Panc1 (cell line): ENCODE measurements at regions not wholly inside any gene's neighbourhood (a gene's known extent, or its start where the extent isn't known, plus 50 kb on each side); places are given as distances from the start of the nearest gene placed in this dataset.

ENCODE experiments used
- ATAC-seq: fragments of 200-7000 bp; cut with Tn5 transposase; 2 replicates; pipeline ENCODE4 v1.9.1; 2020; ENCODE audit warnings: mild to moderate bottlenecking, moderate library complexity
- BruUV-seq: library from RNA; stranded (reverse); fragments of 400-500 nt; replicated peaks from 2 replicates; lab custom pipeline; 2021; lab: Mats Ljungman, UMichigan
- CTCF ChIA-PET: fragments of 300-600 bp; sonication (Branson Sonifier 250); formaldehyde crosslinking; loops from one replicate; lab custom pipeline; 2022; ENCODE audit warnings: antibody characterized with exemption; lab: Charles Lee
- POLR2A ChIA-PET: fragments of 300-600 bp; sonication (Branson Sonifier 250); formaldehyde crosslinking; loops from one replicate; lab custom pipeline; 2022; ENCODE audit warnings: antibody characterized with exemption; lab: Charles Lee
- DNase-seq: peaks from one replicate; pipeline ENCODE4 v3.0.0-alpha.2; 2010; ENCODE audit warnings: low read depth, low spot score
- H3K27ac ChIP-seq: 2 replicates; pipeline ENCODE4 v1.5.1; 2011; ENCODE audit warnings: mild to moderate bottlenecking, low read length, inconsistent platforms
- H3K27me3 ChIP-seq: fragments of 200-500 bp; sonication (Bioruptor generic); 2 replicates; pipeline ENCODE4 v1.6.0; 2014; ENCODE audit warnings: low read length, inconsistent platforms; ENCODE audit not compliant: control insufficient read depth, insufficient read depth
- H3K36me3 ChIP-seq: fragments of 200-500 bp; sonication (Bioruptor generic); 2 replicates; pipeline ENCODE4 v1.5.1; 2014; ENCODE audit warnings: inconsistent platforms, mild to moderate bottlenecking, low read length, moderate library complexity; ENCODE audit not compliant: control insufficient read depth, insufficient read depth
- H3K4me1 ChIP-seq: 2 replicates; pipeline ENCODE4 v1.5.1; 2011; ENCODE audit warnings: inconsistent platforms, mild to moderate bottlenecking, low read length, moderate library complexity; ENCODE audit not compliant: control insufficient read depth, insufficient read depth
- H3K4me3 ChIP-seq, 2 experiments: 2 replicates each; pipeline ENCODE4 v1.5.1; 2011 to 2012; ENCODE audit warnings: low read depth in 2 of 2, low read length in 2 of 2, mild to moderate bottlenecking in 2 of 2, inconsistent platforms in 1 of 2, moderate library complexity in 1 of 2
- H3K9me3 ChIP-seq: fragments of 200-500 bp; sonication (Bioruptor generic); 2 replicates; pipeline ENCODE4 v1.5.1; 2014; ENCODE audit warnings: low read depth, mild to moderate bottlenecking, inconsistent platforms, low read length, moderate library complexity; ENCODE audit not compliant: control insufficient read depth, insufficient read depth
- CTCF ChIP-seq: fragments of 450-650 bp; IDR thresholded peaks from 2 replicates; pipeline ENCODE4 v1.5.1; 2017; ENCODE audit warnings: mild to moderate bottlenecking
- POLR2AphosphoS5 ChIP-seq: IDR thresholded peaks from 2 replicates; pipeline ENCODE4 v1.6.1; 2012; ENCODE audit warnings: mild to moderate bottlenecking, low read depth, low read length, moderate library complexity
- REST ChIP-seq, 2 experiments: IDR thresholded peaks; 2 replicates each; pipeline ENCODE4 v1.6.1; 2011 to 2012; ENCODE audit warnings: low read depth in 2 of 2, control low read depth in 1 of 2, low read length in 1 of 2, mild to moderate bottlenecking in 1 of 2, moderate library complexity in 1 of 2; ENCODE audit not compliant: insufficient read depth in 1 of 2
- SIN3A ChIP-seq: IDR thresholded peaks from 2 replicates; pipeline ENCODE4 v1.6.1; 2012; ENCODE audit warnings: low read depth, mild to moderate bottlenecking, low read length, moderate library complexity, borderline replicate concordance; ENCODE audit not compliant: insufficient read depth
- TCF7L2 ChIP-seq: IDR thresholded peaks from 2 replicates; pipeline ENCODE4 v1.6.1; 2011; ENCODE audit warnings: mild to moderate bottlenecking, low read depth, low read length, inconsistent platforms
- in situ Hi-C: cut with HindIII; loops from 2 replicates; pipeline ENCODE4 v1.10.0; 2016; ENCODE audit warnings: low sequenced_read_pairs, low pct_unique_long_range_greater_than_20kb
- intact Hi-C: fragments of 100-400 bp; cut with micrococcal nuclease; formaldehyde crosslinking; loops from one replicate; pipeline ENCODE4 v1.10.0; 2022; ENCODE audit not compliant: unreplicated experiment

GRCh38 chr4:3866813-3867129, 100.6 kb downstream of the ADRA2C start:
- TF ChIP-seq SIN3A (no peak), REST (IDR thresholded peaks at IDR 0.05; ENCODE audit: insufficient read depth in 1 of 2, low read depth in 2 of 2, low read length in 1 of 2) (no peak), CTCF (no peak), TCF7L2 (no peak), POLR2AphosphoS5 (no peak)
- POLR2A ChIA-PET = no interaction called here
- no peak overlapping the region for H3K27ac ChIP-seq

GRCh38 chr4:3867403-3868100, 101.4 kb downstream of the ADRA2C start:
- ChIA-PET CTCF (no interaction called here), POLR2A (no interaction called here)
- no peaks in the 10 kb centered on the region for H3K4me1 ChIP-seq
- no peaks in the 10 kb centered on the region for H3K9me3 ChIP-seq
- in situ Hi-C loops = no loop called here
- no peaks in the 10 kb centered on the region for H3K36me3 ChIP-seq
- DNase-seq = no peak
- H3K27me3 ChIP-seq = no peaks in the 10 kb centered on the region
- no TSS peak for BruUV-seq
- intact Hi-C loops = no loop called here
- no peak for ATAC-seq
- H3K27ac ChIP-seq = no peak overlapping the region
- TF ChIP-seq TCF7L2 = no peak
- no peak for TF ChIP-seq SIN3A
- no peak overlapping the region for H3K4me3 ChIP-seq

More at GRCh38 chr4:3866813-3867129, 100.6 kb downstream of the ADRA2C start:
- Histone ChIP-seq H3K36me3 (no peaks in the 10 kb centered on the region), H3K9me3 (no peaks in the 10 kb centered on the region), H3K4me1 (no peaks in the 10 kb centered on the region), H3K27me3 (no peaks in the 10 kb centered on the region), H3K4me3 (no peak overlapping the region)
- in situ Hi-C loops (no loop called here), intact Hi-C loops (no loop called here)
- CTCF ChIA-PET = no interaction called here
- ATAC-seq (no peak), DNase-seq (no peak)
- BruUV-seq = no TSS peak
